ENCODE measurements at regions not wholly inside any gene's neighbourhood (a gene's known extent, or its start where the extent isn't known, plus 50 kb on each side); places are given as distances from the start of the nearest gene placed in this dataset.

GRCh38 chr1:82721702-82722101 lies 921.0 kb downstream of the ADGRL2 start:
- H3K27me3 ChIP-seq (ENCODE audit: control insufficient read depth, insufficient read depth, low read length), result no peaks in the 10 kb centered on the region
- H3K27ac ChIP-seq (ENCODE audit: low read depth in 2 of 2, low read length in 2 of 2), result no peak overlapping the region
- FAIRE-seq (no peak), DNase-seq (no peak)
- H3K4me3 ChIP-seq (ENCODE audit: low read length in 3 of 3), result no peak overlapping the region
- H3K9me3 ChIP-seq (ENCODE audit: control insufficient read depth in 2 of 3, insufficient read depth in 1 of 3, low read length in 3 of 3), result no peaks in the 10 kb centered on the region
- TF ChIP-seq CTCF (IDR thresholded peaks at IDR 0.05; ENCODE audit: borderline replicate concordance, extremely low read depth, insufficient read depth), result no peak
- no peak overlapping the region for H3K9ac ChIP-seq (ENCODE audit: low read length in 3 of 3)
- H3K4me1 ChIP-seq (ENCODE audit: control insufficient read depth in 2 of 3, insufficient read depth in 2 of 3, low read depth in 1 of 3, low read length in 3 of 3), result no peaks in the 10 kb centered on the region
- intact Hi-C loops (cut with DNase I), result no loop called here
- H3K36me3 ChIP-seq (ENCODE audit: control insufficient read depth in 2 of 3, insufficient read depth in 3 of 3, low read length in 3 of 3), result no peaks in the 10 kb centered on the region

- TF ChIP-seq CTCF (IDR thresholded peaks at IDR 0.05; ENCODE audit: borderline replicate concordance, extremely low read depth, insufficient read depth), result no peak
- H3K27ac ChIP-seq (ENCODE audit: low read depth in 2 of 2, low read length in 2 of 2), result no peak overlapping the region
- no peaks in the 10 kb centered on the region for H3K27me3 ChIP-seq (ENCODE audit: control insufficient read depth, insufficient read depth, low read length)
- no peaks in the 10 kb centered on the region for H3K4me1 ChIP-seq (ENCODE audit: control insufficient read depth in 2 of 3, insufficient read depth in 2 of 3, low read depth in 1 of 3, low read length in 3 of 3)
- no peak for DNase-seq
- no peaks in the 10 kb centered on the region for H3K36me3 ChIP-seq (ENCODE audit: control insufficient read depth in 2 of 3, insufficient read depth in 3 of 3, low read length in 3 of 3)
- intact Hi-C loops (cut with DNase I), result no loop called here
- no peak overlapping the region for H3K9ac ChIP-seq (ENCODE audit: low read length in 3 of 3)
- no peaks in the 10 kb centered on the region for H3K9me3 ChIP-seq (ENCODE audit: control insufficient read depth in 2 of 3, insufficient read depth in 1 of 3, low read length in 3 of 3)
- no peak for FAIRE-seq
- no peak overlapping the region for H3K4me3 ChIP-seq (ENCODE audit: low read length in 3 of 3)
Measured at GRCh38 chr1:82718719-82719419, 918.1 kb downstream of the ADGRL2 start.

GRCh38 chr1:82710091-82710490 lies 909.4 kb downstream of the ADGRL2 start:
- H3K27ac ChIP-seq (ENCODE audit: low read depth in 2 of 2, low read length in 2 of 2), result no peak overlapping the region
- no peak overlapping the region for H3K9ac ChIP-seq (ENCODE audit: low read length in 3 of 3)
- no peaks in the 10 kb centered on the region for H3K9me3 ChIP-seq (ENCODE audit: control insufficient read depth in 2 of 3, insufficient read depth in 1 of 3, low read length in 3 of 3)
- H3K36me3 ChIP-seq (ENCODE audit: control insufficient read depth in 2 of 3, insufficient read depth in 3 of 3, low read length in 3 of 3), result no peaks in the 10 kb centered on the region
- intact Hi-C loops (cut with DNase I), result no loop called here
- no peaks in the 10 kb centered on the region for H3K27me3 ChIP-seq (ENCODE audit: control insufficient read depth, insufficient read depth, low read length)
- H3K4me1 ChIP-seq (ENCODE audit: control insufficient read depth in 2 of 3, insufficient read depth in 2 of 3, low read depth in 1 of 3, low read length in 3 of 3), result no peaks in the 10 kb centered on the region
- no peak for TF ChIP-seq CTCF (IDR thresholded peaks at IDR 0.05; ENCODE audit: borderline replicate concordance, extremely low read depth, insufficient read depth)
- DNase-seq (no peak), FAIRE-seq (no peak)
- no peak overlapping the region for H3K4me3 ChIP-seq (ENCODE audit: low read length in 3 of 3)

- Histone ChIP-seq H3K4me1 (ENCODE audit: control insufficient read depth in 2 of 3, insufficient read depth in 2 of 3, low read depth in 1 of 3, low read length in 3 of 3) (no peaks in the 10 kb centered on the region), H3K36me3 (ENCODE audit: control insufficient read depth in 2 of 3, insufficient read depth in 3 of 3, low read length in 3 of 3) (no peaks in the 10 kb centered on the region), H3K27me3 (ENCODE audit: control insufficient read depth, insufficient read depth, low read length) (no peaks in the 10 kb centered on the region), H3K9me3 (ENCODE audit: control insufficient read depth in 2 of 3, insufficient read depth in 1 of 3, low read length in 3 of 3) (no peaks in the 10 kb centered on the region), H3K27ac (ENCODE audit: low read depth in 2 of 2, low read length in 2 of 2) (no peak overlapping the region), H3K4me3 (ENCODE audit: low read length in 3 of 3) (no peak overlapping the region), H3K9ac (ENCODE audit: low read length in 3 of 3) (no peak overlapping the region)
- intact Hi-C loops (cut with DNase I), result no loop called here
- DNase-seq, result no peak
- FAIRE-seq, result no peak
- no peak for TF ChIP-seq CTCF (IDR thresholded peaks at IDR 0.05; ENCODE audit: borderline replicate concordance, extremely low read depth, insufficient read depth)
Measured at GRCh38 chr1:82707681-82708080, 906.9 kb downstream of the ADGRL2 start.
